IMR-90 (cell line): ENCODE measurements at regions not wholly inside any gene's neighbourhood (a gene's known extent, or its start where the extent isn't known, plus 50 kb on each side); places are given as distances from the start of the nearest gene placed in this dataset.

Experiments used
- CEBPB ChIP-seq: IDR thresholded peaks from 2 replicates; pipeline ENCODE4 v1.6.1; 2012; ENCODE audit warnings: low read depth, low read length, improper control_type of control experiment
- CHD1 ChIP-seq: IDR thresholded peaks from 2 replicates; pipeline ENCODE4 v1.6.1; 2012; ENCODE audit warnings: low read depth, low read length, improper control_type of control experiment
- FOS ChIP-seq: fragments of 150-350 bp; IDR thresholded peaks from 2 replicates; pipeline ENCODE4 v1.6.1; 2016; ENCODE audit warnings: low read depth, low read length
- MAFK ChIP-seq: IDR thresholded peaks from 2 replicates; pipeline ENCODE4 v1.6.1; 2012; ENCODE audit warnings: low read depth, low read length, improper control_type of control experiment
- MAZ ChIP-seq: IDR thresholded peaks from 2 replicates; pipeline ENCODE4 v1.6.1; 2012; ENCODE audit warnings: low read depth, mild to moderate bottlenecking, low read length, improper control_type of control experiment, moderate library complexity, borderline replicate concordance
- MXI1 ChIP-seq: IDR thresholded peaks from 2 replicates; pipeline ENCODE4 v1.6.1; 2012; ENCODE audit warnings: low read depth, mild to moderate bottlenecking, low read length, moderate library complexity, borderline replicate concordance
- NFE2L2 ChIP-seq: fragments of 150-350 bp; IDR thresholded peaks from 2 replicates; pipeline ENCODE4 v1.6.1; 2016; ENCODE audit warnings: low read depth, mild to moderate bottlenecking, low read length
- POLR2A ChIP-seq: IDR thresholded peaks from 2 replicates; pipeline ENCODE4 v1.6.1; 2012; ENCODE audit warnings: mild to moderate bottlenecking, low read depth, low read length
- RAD21 ChIP-seq: IDR thresholded peaks from 2 replicates; pipeline ENCODE4 v1.6.1; 2012; ENCODE audit warnings: low read length, improper control_type of control experiment
- RFX5 ChIP-seq: IDR thresholded peaks from 2 replicates; pipeline ENCODE4 v1.8.0; 2012; ENCODE audit warnings: low read depth, mild to moderate bottlenecking, low read length, moderate library complexity
- SMC3 ChIP-seq: fragments of 150-350 bp; IDR thresholded peaks from 2 replicates; pipeline ENCODE4 v1.6.1; 2016; ENCODE audit warnings: low read depth, mild to moderate bottlenecking, antibody characterized with exemption, low read length, moderate library complexity
- TF ChIP-seq, protein P1 (sequence below): conservative IDR thresholded peaks from 2 replicates; pipeline ENCODE4 v1.5.1; 2012; ENCODE audit warnings: mild to moderate bottlenecking, low read depth, low read length, improper control_type of control experiment
- TF ChIP-seq, protein P2 (sequence below): fragments of 150-350 bp; IDR thresholded peaks from 2 replicates; pipeline ENCODE4 v1.6.1; 2016; ENCODE audit warnings: low read depth, mild to moderate bottlenecking, low read length, moderate library complexity, borderline replicate concordance
- TF ChIP-seq, protein P3 (sequence below): fragments of 150-350 bp; IDR thresholded peaks from 2 replicates; pipeline ENCODE4 v1.6.1; 2017; ENCODE audit warnings: mild to moderate bottlenecking, antibody characterized with exemption, low read length, low read depth

DNA sequence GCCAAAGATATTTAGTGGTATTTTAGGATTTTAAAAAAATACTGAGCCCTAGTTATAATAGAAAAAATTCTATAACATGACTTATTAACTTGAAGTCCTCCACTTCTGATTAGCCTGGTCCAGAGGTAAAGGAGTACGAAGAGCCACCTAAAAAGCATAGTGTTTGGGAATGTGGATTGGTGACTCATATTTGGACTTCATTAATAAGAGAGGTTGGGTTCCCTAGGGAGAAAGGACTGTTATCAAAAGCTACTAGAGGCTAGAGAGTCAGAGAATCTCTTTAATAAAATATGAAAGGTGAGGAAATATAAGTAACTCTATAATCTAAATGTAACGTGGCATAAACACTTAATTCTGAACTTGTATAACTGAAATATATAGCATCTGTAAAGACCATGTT lies 180.7 kb upstream of the TARS1 start:
- TF ChIP-seq, protein P1, sequence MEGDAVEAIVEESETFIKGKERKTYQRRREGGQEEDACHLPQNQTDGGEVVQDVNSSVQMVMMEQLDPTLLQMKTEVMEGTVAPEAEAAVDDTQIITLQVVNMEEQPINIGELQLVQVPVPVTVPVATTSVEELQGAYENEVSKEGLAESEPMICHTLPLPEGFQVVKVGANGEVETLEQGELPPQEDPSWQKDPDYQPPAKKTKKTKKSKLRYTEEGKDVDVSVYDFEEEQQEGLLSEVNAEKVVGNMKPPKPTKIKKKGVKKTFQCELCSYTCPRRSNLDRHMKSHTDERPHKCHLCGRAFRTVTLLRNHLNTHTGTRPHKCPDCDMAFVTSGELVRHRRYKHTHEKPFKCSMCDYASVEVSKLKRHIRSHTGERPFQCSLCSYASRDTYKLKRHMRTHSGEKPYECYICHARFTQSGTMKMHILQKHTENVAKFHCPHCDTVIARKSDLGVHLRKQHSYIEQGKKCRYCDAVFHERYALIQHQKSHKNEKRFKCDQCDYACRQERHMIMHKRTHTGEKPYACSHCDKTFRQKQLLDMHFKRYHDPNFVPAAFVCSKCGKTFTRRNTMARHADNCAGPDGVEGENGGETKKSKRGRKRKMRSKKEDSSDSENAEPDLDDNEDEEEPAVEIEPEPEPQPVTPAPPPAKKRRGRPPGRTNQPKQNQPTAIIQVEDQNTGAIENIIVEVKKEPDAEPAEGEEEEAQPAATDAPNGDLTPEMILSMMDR: no peak
- TF ChIP-seq RAD21 (no peak), POLR2A (no peak), CEBPB (no peak), SMC3 (no peak), MXI1 (no peak), FOS (no peak), CHD1 (no peak), NFE2L2 (no peak), MAZ (no peak), MAFK (no peak), RFX5 (no peak)
- TF ChIP-seq, protein P2, sequence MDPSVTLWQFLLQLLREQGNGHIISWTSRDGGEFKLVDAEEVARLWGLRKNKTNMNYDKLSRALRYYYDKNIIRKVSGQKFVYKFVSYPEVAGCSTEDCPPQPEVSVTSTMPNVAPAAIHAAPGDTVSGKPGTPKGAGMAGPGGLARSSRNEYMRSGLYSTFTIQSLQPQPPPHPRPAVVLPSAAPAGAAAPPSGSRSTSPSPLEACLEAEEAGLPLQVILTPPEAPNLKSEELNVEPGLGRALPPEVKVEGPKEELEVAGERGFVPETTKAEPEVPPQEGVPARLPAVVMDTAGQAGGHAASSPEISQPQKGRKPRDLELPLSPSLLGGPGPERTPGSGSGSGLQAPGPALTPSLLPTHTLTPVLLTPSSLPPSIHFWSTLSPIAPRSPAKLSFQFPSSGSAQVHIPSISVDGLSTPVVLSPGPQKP: no peak
- TF ChIP-seq, protein P3, sequence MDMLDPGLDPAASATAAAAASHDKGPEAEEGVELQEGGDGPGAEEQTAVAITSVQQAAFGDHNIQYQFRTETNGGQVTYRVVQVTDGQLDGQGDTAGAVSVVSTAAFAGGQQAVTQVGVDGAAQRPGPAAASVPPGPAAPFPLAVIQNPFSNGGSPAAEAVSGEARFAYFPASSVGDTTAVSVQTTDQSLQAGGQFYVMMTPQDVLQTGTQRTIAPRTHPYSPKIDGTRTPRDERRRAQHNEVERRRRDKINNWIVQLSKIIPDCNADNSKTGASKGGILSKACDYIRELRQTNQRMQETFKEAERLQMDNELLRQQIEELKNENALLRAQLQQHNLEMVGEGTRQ: no peak
